HFFc6 (cell line): ENCODE measurements at regions not wholly inside any gene's neighbourhood (a gene's known extent, or its start where the extent isn't known, plus 50 kb on each side); places are given as distances from the start of the nearest gene placed in this dataset.

Experiments
- DNase-seq: peaks from one replicate; pipeline ENCODE4 v3.0.0-alpha.2; 2018
- H3K27ac Mint-ChIP-seq: 2 replicates; pipeline ENCODE4 v1.8.0; 2020; ENCODE audit warnings: mild to moderate bottlenecking, mixed read lengths
- H3K27me3 Mint-ChIP-seq: 2 replicates; pipeline ENCODE4 v1.8.0; 2021; ENCODE audit warnings: mild to moderate bottlenecking, moderate library complexity, mixed read lengths; ENCODE audit not compliant: insufficient read depth
- H3K36me3 Mint-ChIP-seq: 2 replicates; pipeline ENCODE4 v1.8.0; 2021; ENCODE audit warnings: low read depth, mixed read lengths
- H3K4me1 Mint-ChIP-seq: 2 replicates; pipeline ENCODE4 v1.8.0; 2020; ENCODE audit warnings: low read depth, mixed read lengths
- H3K4me3 Mint-ChIP-seq: 2 replicates; pipeline ENCODE4 v1.8.0; 2020; ENCODE audit warnings: mild to moderate bottlenecking, moderate library complexity, mixed read lengths
- H3K9me3 Mint-ChIP-seq: 2 replicates; pipeline ENCODE4 v1.8.0; 2020; ENCODE audit warnings: mild to moderate bottlenecking, mixed read lengths
- TF ChIP-seq, protein P1 (sequence below): fragments of 200-600 bp; sonication (generic); IDR thresholded peaks from 2 replicates; pipeline ENCODE4 v1.5.0; 2021; ENCODE audit warnings: antibody characterized with exemption, mild to moderate bottlenecking

DNA sequence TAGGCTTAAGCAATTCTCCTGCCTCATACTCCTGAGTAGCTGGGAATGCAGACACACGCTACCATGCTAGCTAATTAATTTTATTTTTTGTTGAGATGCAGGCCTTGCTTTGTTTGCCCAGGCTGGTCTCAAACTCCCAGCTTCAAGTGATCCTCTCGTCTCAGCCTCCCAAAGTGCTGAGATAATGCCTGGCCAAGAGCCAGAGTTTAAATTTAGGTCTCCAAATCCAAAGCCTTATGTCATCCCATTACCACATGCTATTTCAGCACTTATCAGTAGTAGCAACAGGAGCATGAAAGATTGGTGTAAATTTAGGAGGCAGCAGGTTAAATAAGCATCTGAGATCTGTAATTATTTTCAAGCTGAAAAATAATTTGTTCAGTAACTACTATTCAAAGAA lies 326.1 kb upstream of the ANO5 start:
- H3K4me3 Mint-ChIP-seq, result no peak overlapping the region
- no peaks in the 10 kb centered on the region; the same call in 1 of the 2 replicates for H3K27me3 Mint-ChIP-seq
- DNase-seq, result no peak
- H3K9me3 Mint-ChIP-seq, result peaks cover 30% of the 10 kb centered on the region
- H3K27ac Mint-ChIP-seq, result no peak overlapping the region
- TF ChIP-seq, protein P1, sequence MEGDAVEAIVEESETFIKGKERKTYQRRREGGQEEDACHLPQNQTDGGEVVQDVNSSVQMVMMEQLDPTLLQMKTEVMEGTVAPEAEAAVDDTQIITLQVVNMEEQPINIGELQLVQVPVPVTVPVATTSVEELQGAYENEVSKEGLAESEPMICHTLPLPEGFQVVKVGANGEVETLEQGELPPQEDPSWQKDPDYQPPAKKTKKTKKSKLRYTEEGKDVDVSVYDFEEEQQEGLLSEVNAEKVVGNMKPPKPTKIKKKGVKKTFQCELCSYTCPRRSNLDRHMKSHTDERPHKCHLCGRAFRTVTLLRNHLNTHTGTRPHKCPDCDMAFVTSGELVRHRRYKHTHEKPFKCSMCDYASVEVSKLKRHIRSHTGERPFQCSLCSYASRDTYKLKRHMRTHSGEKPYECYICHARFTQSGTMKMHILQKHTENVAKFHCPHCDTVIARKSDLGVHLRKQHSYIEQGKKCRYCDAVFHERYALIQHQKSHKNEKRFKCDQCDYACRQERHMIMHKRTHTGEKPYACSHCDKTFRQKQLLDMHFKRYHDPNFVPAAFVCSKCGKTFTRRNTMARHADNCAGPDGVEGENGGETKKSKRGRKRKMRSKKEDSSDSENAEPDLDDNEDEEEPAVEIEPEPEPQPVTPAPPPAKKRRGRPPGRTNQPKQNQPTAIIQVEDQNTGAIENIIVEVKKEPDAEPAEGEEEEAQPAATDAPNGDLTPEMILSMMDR, result no peak
- no peaks in the 10 kb centered on the region for H3K36me3 Mint-ChIP-seq
- H3K4me1 Mint-ChIP-seq, result no peaks in the 10 kb centered on the region

DNA sequence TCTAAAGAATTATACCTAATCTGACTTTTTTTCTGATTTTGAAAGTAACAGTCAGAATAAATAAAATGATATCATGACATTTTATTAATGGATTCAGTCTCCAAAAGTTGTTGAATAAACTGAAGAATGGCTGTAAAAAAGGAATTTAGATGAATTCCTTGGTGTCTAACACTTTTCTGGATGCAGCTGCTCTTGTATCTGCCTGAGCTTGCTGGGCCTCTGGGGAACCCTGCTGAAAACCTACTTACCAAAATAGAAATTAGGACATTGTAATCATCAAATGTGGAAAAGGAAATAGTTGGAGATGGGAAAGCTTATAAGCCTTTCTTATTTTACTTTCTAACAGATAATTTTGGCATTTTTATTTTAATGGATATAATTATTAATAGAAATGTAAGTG lies 315.7 kb upstream of the ANO5 start:
- Mint-ChIP-seq H3K36me3 (no peaks in the 10 kb centered on the region), H3K4me1 (no peaks in the 10 kb centered on the region), H3K4me3 (no peak overlapping the region), H3K27ac (no peak overlapping the region), H3K9me3 (peaks cover 23% of the 10 kb centered on the region), H3K27me3 (peaks cover 1% of the 10 kb centered on the region)
- DNase-seq, result no peak
- TF ChIP-seq, protein P1, result no peak

DNA sequence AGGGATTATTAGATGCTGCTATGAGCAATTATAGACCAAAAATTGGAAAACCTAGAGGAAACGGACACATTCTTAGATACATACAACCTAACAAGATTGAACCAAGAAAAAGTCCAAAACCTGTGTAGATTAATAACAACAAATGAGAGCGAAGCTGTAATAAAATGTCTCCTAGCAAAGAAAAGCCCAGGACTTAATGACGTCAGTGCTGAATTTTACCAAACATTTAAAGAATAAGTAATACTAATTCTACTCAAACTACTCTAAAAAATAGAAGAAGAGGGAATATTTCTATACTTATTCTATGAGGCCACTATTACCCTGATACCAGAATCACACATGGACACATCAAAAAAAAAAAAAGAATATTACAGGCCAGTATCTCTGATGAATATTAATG lies 309.5 kb upstream of the ANO5 start:
- Mint-ChIP-seq H3K36me3 (no peaks in the 10 kb centered on the region), H3K27me3 (peaks cover 1% of the 10 kb centered on the region), H3K4me1 (no peaks in the 10 kb centered on the region), H3K9me3 (peaks cover 27% of the 10 kb centered on the region), H3K27ac (no peak overlapping the region), H3K4me3 (no peak overlapping the region)
- no peak for DNase-seq
- TF ChIP-seq, protein P1, result no peak

DNA sequence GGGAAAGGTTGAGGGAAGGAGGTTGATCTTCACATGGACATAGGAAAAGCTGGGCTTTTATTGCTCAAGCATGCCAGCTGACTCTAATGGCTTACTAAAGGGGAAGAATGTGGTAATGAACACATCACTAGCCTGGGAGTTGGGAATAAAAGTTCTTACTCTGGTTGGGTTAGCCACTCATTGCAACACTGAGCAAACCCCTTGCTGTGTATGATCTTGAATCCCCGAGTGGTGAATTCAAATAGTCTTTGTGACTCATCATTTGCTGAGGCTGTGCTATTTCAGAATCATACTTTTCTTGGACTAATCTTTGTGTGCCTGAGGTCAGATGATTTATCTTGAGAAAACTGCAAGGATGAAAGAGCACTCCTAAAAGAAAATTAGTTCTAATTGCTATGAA lies 304.1 kb upstream of the ANO5 start:
- peaks cover 2% of the 10 kb centered on the region for H3K27me3 Mint-ChIP-seq
- no peaks in the 10 kb centered on the region for H3K36me3 Mint-ChIP-seq
- no peak overlapping the region for H3K27ac Mint-ChIP-seq
- no peak overlapping the region for H3K4me3 Mint-ChIP-seq
- TF ChIP-seq, protein P1, result no peak
- H3K4me1 Mint-ChIP-seq, result no peaks in the 10 kb centered on the region
- H3K9me3 Mint-ChIP-seq, result peaks cover 42% of the 10 kb centered on the region
- no peak for DNase-seq

DNA sequence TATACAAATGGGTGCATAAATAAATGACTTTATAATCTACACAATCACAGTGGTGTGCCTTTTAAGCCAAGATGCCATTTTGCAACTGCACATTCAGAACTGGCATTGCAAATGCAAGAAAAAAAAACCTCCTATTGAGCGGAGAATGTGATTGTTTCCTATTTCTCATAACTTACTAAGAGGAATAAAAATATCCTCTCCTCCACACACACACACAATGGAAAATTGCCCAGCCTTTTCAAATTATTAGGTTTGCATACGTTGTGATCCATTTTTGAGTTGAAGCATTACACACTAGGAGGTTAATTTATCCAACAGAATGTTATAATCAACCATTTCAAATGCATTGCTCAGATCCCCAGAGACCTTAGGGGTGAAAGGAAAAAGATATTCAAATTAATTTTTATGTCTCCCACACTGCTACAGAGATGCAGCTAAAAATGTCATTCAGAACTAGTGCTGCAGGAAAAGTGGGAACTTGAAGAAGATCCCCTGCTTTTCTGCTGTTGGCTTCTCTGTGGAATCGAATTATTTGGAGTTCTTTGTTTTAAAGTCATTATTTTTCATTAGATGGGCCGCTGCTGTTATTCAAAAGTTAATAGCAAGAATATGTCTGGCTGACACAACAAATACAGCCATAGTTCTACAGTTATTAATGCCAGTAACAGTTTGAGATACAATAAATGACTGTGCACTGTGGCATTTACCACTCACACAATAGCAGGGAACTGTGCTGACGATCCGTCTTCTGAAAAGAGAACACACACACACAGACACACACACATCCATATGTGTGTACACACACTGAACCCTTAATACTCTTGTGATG lies 299.9 kb upstream of the ANO5 start:
- TF ChIP-seq, protein P1, result no peak
- Mint-ChIP-seq H3K9me3 (peaks cover 58% of the 10 kb centered on the region), H3K27ac (no peak overlapping the region), H3K4me1 (no peaks in the 10 kb centered on the region), H3K36me3 (no peaks in the 10 kb centered on the region), H3K4me3 (no peak overlapping the region), H3K27me3 (peaks cover 2% of the 10 kb centered on the region)
- no peak for DNase-seq
